H9 (cell line): ENCODE measurements at regions not wholly inside any gene's neighbourhood (a gene's known extent, or its start where the extent isn't known, plus 50 kb on each side); places are given as distances from the start of the nearest gene placed in this dataset.
"Not testable (repeated sequence)": the region's sequence is repeated elsewhere in the genome, so short reads cannot be mapped to it uniquely, and the experiment has no call there.

Source experiments
- DNase-seq: peaks from one replicate; pipeline ENCODE4 v3.0.0-alpha.2; 2017
- H2AFZ ChIP-seq: one replicate; pipeline ENCODE4 v1.6.1; 2013; ENCODE audit warnings: mild to moderate bottlenecking, low read length, control low read depth, moderate library complexity
- H2AK5ac ChIP-seq: 2 replicates; pipeline ENCODE4 v1.6.1; 2013; ENCODE audit warnings: low read length, control low read depth, mixed read lengths; ENCODE audit not compliant: insufficient read length
- H2BK120ac ChIP-seq: one replicate; pipeline ENCODE4 v1.6.1; 2013; ENCODE audit warnings: low read depth, mild to moderate bottlenecking, low read length, control low read depth, inconsistent platforms; ENCODE audit not compliant: poor library complexity, severe bottlenecking
- H2BK12ac ChIP-seq: 2 replicates; pipeline ENCODE4 v1.6.1; 2013; ENCODE audit warnings: low read length, control low read depth, mixed read lengths, low read depth; ENCODE audit not compliant: insufficient read length
- H2BK15ac ChIP-seq: 2 replicates; pipeline ENCODE4 v1.6.1; 2013; ENCODE audit warnings: low read depth, low read length, control low read depth
- H2BK20ac ChIP-seq: one replicate; pipeline ENCODE4 v1.6.1; 2013; ENCODE audit warnings: low read depth, mild to moderate bottlenecking, low read length, control low read depth, inconsistent platforms; ENCODE audit not compliant: poor library complexity, severe bottlenecking
- H2BK5ac ChIP-seq: 2 replicates; pipeline ENCODE4 v1.6.1; 2013; ENCODE audit warnings: low read length, control low read depth, mixed read lengths; ENCODE audit not compliant: insufficient read length
- H3K14ac ChIP-seq: 2 replicates; pipeline ENCODE4 v1.6.1; 2013; ENCODE audit warnings: low read length, control low read depth; ENCODE audit not compliant: insufficient read depth
- H3K18ac ChIP-seq: 2 replicates; pipeline ENCODE4 v1.6.1; 2013; ENCODE audit warnings: low read depth, mild to moderate bottlenecking, mixed read lengths, low read length, control low read depth; ENCODE audit not compliant: insufficient read length
- H3K23ac ChIP-seq: 2 replicates; pipeline ENCODE4 v1.6.1; 2013; ENCODE audit warnings: low read length, control low read depth, mixed read lengths, low read depth; ENCODE audit not compliant: insufficient read length
- H3K23me2 ChIP-seq: 2 replicates; pipeline ENCODE4 v1.6.1; 2013; ENCODE audit warnings: low read depth, mild to moderate bottlenecking, mixed read lengths, low read length, control low read depth; ENCODE audit not compliant: insufficient read length, poor library complexity, severe bottlenecking
- H3K27ac ChIP-seq: 2 replicates; pipeline ENCODE4 v1.5.1; 2013; ENCODE audit warnings: low read length, control low read depth, mixed read lengths, low read depth; ENCODE audit not compliant: insufficient read length
- H3K27me3 ChIP-seq: 2 replicates; pipeline ENCODE4 v1.6.1; 2013; ENCODE audit warnings: low read length, control low read depth, inconsistent platforms; ENCODE audit not compliant: insufficient read depth
- H3K4ac ChIP-seq: 2 replicates; pipeline ENCODE4 v1.6.1; 2013; ENCODE audit warnings: low read depth, mild to moderate bottlenecking, control low read depth, inconsistent platforms, low read length, moderate library complexity
- H3K4me1 ChIP-seq: 2 replicates; pipeline ENCODE4 v1.6.1; 2013; ENCODE audit warnings: low read length, control low read depth, inconsistent platforms; ENCODE audit not compliant: insufficient read depth
- H3K4me2 ChIP-seq: 2 replicates; pipeline ENCODE4 v1.6.1; 2013; ENCODE audit warnings: low read length, control low read depth, mixed read lengths; ENCODE audit not compliant: insufficient read length, insufficient read depth
- H3K56ac ChIP-seq: 2 replicates; pipeline ENCODE4 v1.6.1; 2013; ENCODE audit warnings: low read depth, mild to moderate bottlenecking, mixed read lengths, low read length, control low read depth; ENCODE audit not compliant: insufficient read length
- H3K79me1 ChIP-seq: 2 replicates; pipeline ENCODE4 v1.6.1; 2013; ENCODE audit warnings: low read depth, mild to moderate bottlenecking, moderate library complexity, low read length, control low read depth, inconsistent platforms; ENCODE audit not compliant: insufficient read depth, poor library complexity, severe bottlenecking
- H3K79me2 ChIP-seq: 2 replicates; pipeline ENCODE4 v1.6.1; 2013; ENCODE audit warnings: low read length, control low read depth, inconsistent platforms; ENCODE audit not compliant: insufficient read depth
- H3K9ac ChIP-seq: 2 replicates; pipeline ENCODE4 v1.6.1; 2013; ENCODE audit warnings: low read length, control low read depth, mixed read lengths; ENCODE audit not compliant: insufficient read length; ENCODE audit errors: extremely low read depth
- H3K9me3 ChIP-seq: one replicate; pipeline ENCODE4 v1.6.1; 2013; ENCODE audit warnings: low read depth, low read length, inconsistent platforms; ENCODE audit not compliant: control insufficient read depth
- H3T11ph ChIP-seq: one replicate; pipeline ENCODE4 v1.6.1; 2013; ENCODE audit warnings: mild to moderate bottlenecking, low read length, control low read depth, inconsistent platforms
- H4K20me1 ChIP-seq: one replicate; pipeline ENCODE4 v1.6.1; 2013; ENCODE audit not compliant: control insufficient read depth, insufficient read length, insufficient read depth
- H4K5ac ChIP-seq: 2 replicates; pipeline ENCODE4 v1.6.1; 2013; ENCODE audit warnings: low read depth, mild to moderate bottlenecking, mixed read lengths, low read length, control low read depth; ENCODE audit not compliant: insufficient read length
- H4K8ac ChIP-seq: replicated peaks from 2 replicates; pipeline ENCODE4 v1.6.1; 2013; ENCODE audit warnings: low read length, control low read depth, mixed read lengths, low read depth; ENCODE audit not compliant: insufficient read length
- H4K91ac ChIP-seq: 2 replicates; pipeline ENCODE4 v1.6.1; 2013; ENCODE audit warnings: low read depth, mild to moderate bottlenecking, moderate library complexity, mixed read lengths, low read length, control low read depth; ENCODE audit not compliant: insufficient read length
- H3K27ac Mint-ChIP-seq, 3 experiments: 2 replicates in 2 of 3; 3 replicates in 1 of 3; pipeline ENCODE4 v1.8.0; 2020 to 2021; ENCODE audit warnings: mixed read lengths in 3 of 3, mild to moderate bottlenecking in 1 of 3, moderate library complexity in 1 of 3
- H3K27me3 Mint-ChIP-seq: 2 replicates; pipeline ENCODE4 v1.8.0; 2021; ENCODE audit warnings: low read depth, mild to moderate bottlenecking, moderate library complexity, mixed read lengths
- H3K36me3 Mint-ChIP-seq, 3 experiments: 2 replicates in 2 of 3; 3 replicates in 1 of 3; pipeline ENCODE4 v1.8.0; 2020 to 2021; ENCODE audit warnings: low read depth in 3 of 3, mixed read lengths in 3 of 3; ENCODE audit not compliant: insufficient read depth in 1 of 3
- H3K4me1 Mint-ChIP-seq, 2 experiments: 2 replicates each; pipeline ENCODE4 v1.8.0; 2020; ENCODE audit warnings: mixed read lengths in 2 of 2
- H3K4me3 Mint-ChIP-seq, 2 experiments: 2 replicates in 1 of 2; 3 replicates in 1 of 2; pipeline ENCODE4 v1.8.0; 2020 to 2021; ENCODE audit warnings: mild to moderate bottlenecking in 2 of 2, mixed read lengths in 2 of 2, moderate library complexity in 1 of 2
- H3K9me3 Mint-ChIP-seq, 2 experiments: 2 replicates in 1 of 2; 3 replicates in 1 of 2; pipeline ENCODE4 v1.8.0; 2020; ENCODE audit warnings: mild to moderate bottlenecking in 2 of 2, mixed read lengths in 2 of 2, moderate library complexity in 1 of 2
- WGBS: extraction: QIAGEN DNeasy Blood & Tissue Kit; methylation state at CpG from one replicate; pipeline ENCODE4 v1.1.7; 2013; ENCODE audit warnings: missing lambda C conversion rate, low lambda C conversion rate, mixed read lengths; ENCODE audit not compliant: insufficient read length; ENCODE audit errors: extremely low coverage; 5-methylcytosine and 5-hydroxymethylcytosine counted together
- TF ChIP-seq, protein P1 (sequence below): fragments of 200-600 bp; sonication (generic); conservative IDR thresholded peaks from 3 replicates; pipeline ENCODE4 v1.8.0; 2021; ENCODE audit warnings: antibody characterized with exemption, mild to moderate bottlenecking

- H3K27ac Mint-ChIP-seq, result no peak overlapping the region
- Histone ChIP-seq H3K27me3 (no peaks in the 10 kb centered on the region), H2AK5ac (no peak overlapping the region)
Observed at GRCh38 chr13:68535329-68535728, 1305.2 kb upstream of the PCDH9 start.

GRCh38 chr13:68527167-68527566 is 1297.0 kb upstream of the PCDH9 start:
- not testable (repeated sequence) for H2BK12ac ChIP-seq, H3K4me1 ChIP-seq, H3K9ac ChIP-seq, H3K23ac ChIP-seq, H3K79me2 ChIP-seq, H3K18ac ChIP-seq, H3K23me2 ChIP-seq, H3K9me3 ChIP-seq, H3K4me2 ChIP-seq, H3K4ac ChIP-seq, H3K14ac ChIP-seq, H2BK15ac ChIP-seq, H2BK120ac ChIP-seq, H4K8ac ChIP-seq, DNase-seq, H4K5ac ChIP-seq, H4K20me1 ChIP-seq, H3K56ac ChIP-seq, H3K27ac Mint-ChIP-seq, H2AK5ac ChIP-seq, H3T11ph ChIP-seq, H3K27ac ChIP-seq, H3K27me3 Mint-ChIP-seq, H4K91ac ChIP-seq, H2BK5ac ChIP-seq, H2BK20ac ChIP-seq, H3K4me3 Mint-ChIP-seq, H2AFZ ChIP-seq, H3K79me1 ChIP-seq, H3K27me3 ChIP-seq, H3K4me1 Mint-ChIP-seq
- peaks cover 23 to 37% of the 10 kb centered on the region in 2 experiments for H3K9me3 Mint-ChIP-seq
- peaks cover 8 to 37% (median 13%) of the 10 kb centered on the region in 3 experiments for H3K36me3 Mint-ChIP-seq
- no CpG with 5 or more reads among the region's 1 CpG for WGBS

More at GRCh38 chr13:68535329-68535728, 1305.2 kb upstream of the PCDH9 start:
- no peak overlapping the region for H3K4ac ChIP-seq
- H4K5ac ChIP-seq, result no peak overlapping the region
- no peak for DNase-seq
- H3K27me3 Mint-ChIP-seq, result no peaks in the 10 kb centered on the region
- no peaks in the 10 kb centered on the region for H4K20me1 ChIP-seq
- no peaks in the 10 kb centered on the region for H3K79me1 ChIP-seq
- no peak overlapping the region for H3K18ac ChIP-seq
- no peak overlapping the region for H3K4me3 Mint-ChIP-seq
- H3K23ac ChIP-seq, result no peak overlapping the region
- no peak overlapping the region for H3K56ac ChIP-seq
- H2BK12ac ChIP-seq, result no peak overlapping the region
- peaks cover 7 to 8% of the 10 kb centered on the region in 2 experiments for H3K4me1 Mint-ChIP-seq
- no peaks in the 10 kb centered on the region for H3K9me3 ChIP-seq
- no peak overlapping the region for H4K91ac ChIP-seq
- H2AFZ ChIP-seq, result no peak overlapping the region
- no peaks in the 10 kb centered on the region for H3K9me3 Mint-ChIP-seq
- H2BK120ac ChIP-seq, result no peak overlapping the region
- H3K14ac ChIP-seq, result no peak overlapping the region
- TF ChIP-seq, protein P1, sequence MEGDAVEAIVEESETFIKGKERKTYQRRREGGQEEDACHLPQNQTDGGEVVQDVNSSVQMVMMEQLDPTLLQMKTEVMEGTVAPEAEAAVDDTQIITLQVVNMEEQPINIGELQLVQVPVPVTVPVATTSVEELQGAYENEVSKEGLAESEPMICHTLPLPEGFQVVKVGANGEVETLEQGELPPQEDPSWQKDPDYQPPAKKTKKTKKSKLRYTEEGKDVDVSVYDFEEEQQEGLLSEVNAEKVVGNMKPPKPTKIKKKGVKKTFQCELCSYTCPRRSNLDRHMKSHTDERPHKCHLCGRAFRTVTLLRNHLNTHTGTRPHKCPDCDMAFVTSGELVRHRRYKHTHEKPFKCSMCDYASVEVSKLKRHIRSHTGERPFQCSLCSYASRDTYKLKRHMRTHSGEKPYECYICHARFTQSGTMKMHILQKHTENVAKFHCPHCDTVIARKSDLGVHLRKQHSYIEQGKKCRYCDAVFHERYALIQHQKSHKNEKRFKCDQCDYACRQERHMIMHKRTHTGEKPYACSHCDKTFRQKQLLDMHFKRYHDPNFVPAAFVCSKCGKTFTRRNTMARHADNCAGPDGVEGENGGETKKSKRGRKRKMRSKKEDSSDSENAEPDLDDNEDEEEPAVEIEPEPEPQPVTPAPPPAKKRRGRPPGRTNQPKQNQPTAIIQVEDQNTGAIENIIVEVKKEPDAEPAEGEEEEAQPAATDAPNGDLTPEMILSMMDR, result no peak
- WGBS, result no CpG with 5 or more reads among the region's 1 CpG
- H2BK20ac ChIP-seq, result no peak overlapping the region
- H3K27ac ChIP-seq, result no peak overlapping the region
- H2BK15ac ChIP-seq, result no peak overlapping the region
- no peaks in the 10 kb centered on the region for H3K23me2 ChIP-seq
- H3K36me3 Mint-ChIP-seq, result no peaks in the 10 kb centered on the region
- H4K8ac ChIP-seq, result no peak overlapping the region
- H2BK5ac ChIP-seq, result no peak overlapping the region
- no peaks in the 10 kb centered on the region for H3K79me2 ChIP-seq
- no peak overlapping the region for H3T11ph ChIP-seq
- no peak overlapping the region for H3K4me2 ChIP-seq
- no peak overlapping the region for H3K9ac ChIP-seq
- no peaks in the 10 kb centered on the region for H3K4me1 ChIP-seq
